ENCODE measurements at regions not wholly inside any gene's neighbourhood (a gene's known extent, or its start where the extent isn't known, plus 50 kb on each side); places are given as distances from the start of the nearest gene placed in this dataset.

- CTCF ChIA-PET = no interaction called here
- no peak overlapping the region for H3K4me2 ChIP-seq (ENCODE audit: low read depth, low read length)
- H4K91ac ChIP-seq (ENCODE audit: insufficient read depth, low read depth, low read length) = no peak overlapping the region
- H3K4ac ChIP-seq (ENCODE audit: low read depth, low read length) = no peak overlapping the region
- H3K27ac ChIP-seq (ENCODE audit: insufficient read depth, low read length) = no peak overlapping the region
- H3K18ac ChIP-seq (ENCODE audit: low read depth, low read length) = no peak overlapping the region
- H3K9ac ChIP-seq (ENCODE audit: low read depth, low read length) = no peak overlapping the region
- H2AK9ac ChIP-seq (replicated peaks; ENCODE audit: low read depth, low read length, poor library complexity) = no peak overlapping the region
- no peak overlapping the region for H2BK120ac ChIP-seq (ENCODE audit: low read depth, low read length)
- no peaks in the 10 kb centered on the region for H3K27me3 ChIP-seq (ENCODE audit: control insufficient read depth, insufficient read depth, low read length)
- no peaks in the 10 kb centered on the region for H3K79me1 ChIP-seq (ENCODE audit: low read depth in 1 of 2, low read length in 2 of 2)
- no peak overlapping the region for H2BK5ac ChIP-seq (ENCODE audit: low read depth, low read length, poor library complexity, severe bottlenecking)
- no peak overlapping the region for H3K4me3 ChIP-seq (ENCODE audit: insufficient read depth, low read depth, low read length)
- no peaks in the 10 kb centered on the region for H3K9me3 ChIP-seq (ENCODE audit: control insufficient read depth, insufficient read depth, low read length)
- H2AK5ac ChIP-seq (ENCODE audit: low read depth, low read length) = no peak overlapping the region
- intact Hi-C loops (cut with micrococcal nuclease) = no loop called here
- DNase-seq (no peak), ATAC-seq (ENCODE audit: low read depth) (no peak)
- no peak overlapping the region for H4K5ac ChIP-seq (ENCODE audit: low read depth, low read length)
- POLR2A ChIA-PET (ENCODE audit: unreplicated experiment) = no interaction called here
- no peak overlapping the region for H2AFZ ChIP-seq (replicated peaks; ENCODE audit: low read length, poor library complexity)
- no peak overlapping the region for H3K23ac ChIP-seq (ENCODE audit: low read depth, low read length)
- H2BK20ac ChIP-seq (ENCODE audit: low read depth, low read length) = no peak overlapping the region
- H2BK15ac ChIP-seq (ENCODE audit: low read depth, low read length) = no peak overlapping the region
- in situ Hi-C loops (cut with MboI; ENCODE audit: low sequenced_read_pairs) = no loop called here
- TF ChIP-seq SMC3 (IDR thresholded peaks at IDR 0.05; ENCODE audit: low read depth, low read length) (no peak), MXI1 (IDR thresholded peaks at IDR 0.05; ENCODE audit: borderline replicate concordance, low read depth, low read length) (no peak), USF2 (IDR thresholded peaks at IDR 0.05; ENCODE audit: low read depth, low read length) (no peak), MAFK (IDR thresholded peaks at IDR 0.05; ENCODE audit: low read depth, low read length) (no peak), RFX5 (IDR thresholded peaks at IDR 0.05; ENCODE audit: low read depth, low read length) (no peak), NFE2L2 (IDR thresholded peaks at IDR 0.05; ENCODE audit: low read depth, low read length) (no peak), RAD21 (IDR thresholded peaks at IDR 0.05; ENCODE audit: low read length) (no peak)
- H3K9me1 ChIP-seq (ENCODE audit: insufficient read depth, low read length) = no peaks in the 10 kb centered on the region
- no peak overlapping the region for H3K14ac ChIP-seq (replicated peaks; ENCODE audit: low read depth, low read length)
- no peaks in the 10 kb centered on the region for H3K36me3 ChIP-seq (ENCODE audit: control insufficient read depth, insufficient read depth, low read length)
- no peak overlapping the region for H3K56ac ChIP-seq (ENCODE audit: extremely low read depth, insufficient read depth, low read length)
- dilution Hi-C loops (cut with HindIII; ENCODE audit: low sequenced_read_pairs, unreplicated experiment) = no loop called here
- no peaks in the 10 kb centered on the region for H4K20me1 ChIP-seq (ENCODE audit: insufficient read depth, low read length)
- WGBS, 2 experiments (ENCODE audit: extremely low coverage in 2 of 2, insufficient read length in 1 of 2) = no CpG with 5 or more reads among the region's 1 CpG
- H4K8ac ChIP-seq (ENCODE audit: low read depth in 2 of 2, low read length in 2 of 2) = no peak overlapping the region
- no peaks in the 10 kb centered on the region for H3K4me1 ChIP-seq (ENCODE audit: control insufficient read depth, insufficient read depth, low read length)
- BruUV-seq (replicated peaks) = no TSS peak
Observed at GRCh38 chr13:85031771-85032170, 767.4 kb downstream of the SLITRK6 start.

Data from IMR-90 (cell line).